ENCODE measurements at regions not wholly inside any gene's neighbourhood (a gene's known extent, or its start where the extent isn't known, plus 50 kb on each side); places are given as distances from the start of the nearest gene placed in this dataset.

DNA sequence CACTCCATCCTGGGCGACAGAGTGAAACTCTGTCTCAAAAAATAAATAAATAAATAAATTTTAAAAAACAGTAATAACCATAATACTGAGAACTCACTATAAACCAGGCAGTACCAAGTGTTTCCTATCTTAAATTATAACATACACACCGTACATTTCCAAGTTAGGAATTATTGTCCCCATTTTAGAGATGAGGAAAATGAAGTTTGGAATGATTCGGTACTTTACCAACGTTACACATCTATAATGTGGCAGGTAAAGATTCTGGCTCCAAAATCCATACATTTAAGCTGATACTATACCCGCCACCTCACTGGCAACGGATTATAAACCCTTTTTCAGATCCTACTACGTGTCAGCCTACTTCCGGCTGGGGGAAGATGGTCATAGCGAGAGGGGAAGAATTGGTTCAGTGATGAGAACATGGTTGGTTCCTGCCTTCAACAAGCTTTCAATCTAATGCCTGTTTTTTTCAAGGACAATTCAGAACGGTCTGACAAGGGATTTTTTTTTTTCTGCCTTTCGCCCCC, 105.9 kb upstream of the ATF7IP start:
- Mint-ChIP-seq H3K9me3 (peaks cover 58% of the 10 kb centered on the region), H3K4me3 (peak overlapping the region; percentile 31), H3K27me3 (ENCODE audit: insufficient read depth) (no peaks in the 10 kb centered on the region), H3K36me3 (ENCODE audit: low read depth) (peaks cover 19% of the 10 kb centered on the region), H3K27ac (peak overlapping the region; percentile 93), H3K4me1 (peaks cover 51% of the 10 kb centered on the region)
- H3K27me3 ChIP-seq (ENCODE audit: control insufficient read depth, insufficient read depth, low read length, poor library complexity, severe bottlenecking): no peaks in the 10 kb centered on the region
- peaks cover 45% of the 10 kb centered on the region for H3K9me3 ChIP-seq (ENCODE audit: control insufficient read depth, low read length)
- H3K4me3 ChIP-seq (ENCODE audit: low read length): peak overlapping the region; percentile 68
- 88 to 89% methylated on average over 8 to 10 of the region's 11 CpGs for WGBS, 2 experiments (ENCODE audit: insufficient coverage in 1 of 2, insufficient read length in 1 of 2)
- H3K27ac ChIP-seq (ENCODE audit: low read depth, low read length): peak overlapping the region; percentile 99
- DNase-seq: no peak
- H3K4me1 ChIP-seq (ENCODE audit: control insufficient read depth, insufficient read depth, low read length): peaks cover 11% of the 10 kb centered on the region
- H3K36me3 ChIP-seq (ENCODE audit: control insufficient read depth, insufficient read depth, low read length): no peaks in the 10 kb centered on the region
- H3K9ac ChIP-seq (ENCODE audit: extremely low read depth, low read length, poor library complexity, severe bottlenecking): peak overlapping the region; percentile 60
- TF ChIP-seq, protein P1, sequence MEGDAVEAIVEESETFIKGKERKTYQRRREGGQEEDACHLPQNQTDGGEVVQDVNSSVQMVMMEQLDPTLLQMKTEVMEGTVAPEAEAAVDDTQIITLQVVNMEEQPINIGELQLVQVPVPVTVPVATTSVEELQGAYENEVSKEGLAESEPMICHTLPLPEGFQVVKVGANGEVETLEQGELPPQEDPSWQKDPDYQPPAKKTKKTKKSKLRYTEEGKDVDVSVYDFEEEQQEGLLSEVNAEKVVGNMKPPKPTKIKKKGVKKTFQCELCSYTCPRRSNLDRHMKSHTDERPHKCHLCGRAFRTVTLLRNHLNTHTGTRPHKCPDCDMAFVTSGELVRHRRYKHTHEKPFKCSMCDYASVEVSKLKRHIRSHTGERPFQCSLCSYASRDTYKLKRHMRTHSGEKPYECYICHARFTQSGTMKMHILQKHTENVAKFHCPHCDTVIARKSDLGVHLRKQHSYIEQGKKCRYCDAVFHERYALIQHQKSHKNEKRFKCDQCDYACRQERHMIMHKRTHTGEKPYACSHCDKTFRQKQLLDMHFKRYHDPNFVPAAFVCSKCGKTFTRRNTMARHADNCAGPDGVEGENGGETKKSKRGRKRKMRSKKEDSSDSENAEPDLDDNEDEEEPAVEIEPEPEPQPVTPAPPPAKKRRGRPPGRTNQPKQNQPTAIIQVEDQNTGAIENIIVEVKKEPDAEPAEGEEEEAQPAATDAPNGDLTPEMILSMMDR (conservative IDR thresholded peaks at IDR 0.05): no peak

DNA sequence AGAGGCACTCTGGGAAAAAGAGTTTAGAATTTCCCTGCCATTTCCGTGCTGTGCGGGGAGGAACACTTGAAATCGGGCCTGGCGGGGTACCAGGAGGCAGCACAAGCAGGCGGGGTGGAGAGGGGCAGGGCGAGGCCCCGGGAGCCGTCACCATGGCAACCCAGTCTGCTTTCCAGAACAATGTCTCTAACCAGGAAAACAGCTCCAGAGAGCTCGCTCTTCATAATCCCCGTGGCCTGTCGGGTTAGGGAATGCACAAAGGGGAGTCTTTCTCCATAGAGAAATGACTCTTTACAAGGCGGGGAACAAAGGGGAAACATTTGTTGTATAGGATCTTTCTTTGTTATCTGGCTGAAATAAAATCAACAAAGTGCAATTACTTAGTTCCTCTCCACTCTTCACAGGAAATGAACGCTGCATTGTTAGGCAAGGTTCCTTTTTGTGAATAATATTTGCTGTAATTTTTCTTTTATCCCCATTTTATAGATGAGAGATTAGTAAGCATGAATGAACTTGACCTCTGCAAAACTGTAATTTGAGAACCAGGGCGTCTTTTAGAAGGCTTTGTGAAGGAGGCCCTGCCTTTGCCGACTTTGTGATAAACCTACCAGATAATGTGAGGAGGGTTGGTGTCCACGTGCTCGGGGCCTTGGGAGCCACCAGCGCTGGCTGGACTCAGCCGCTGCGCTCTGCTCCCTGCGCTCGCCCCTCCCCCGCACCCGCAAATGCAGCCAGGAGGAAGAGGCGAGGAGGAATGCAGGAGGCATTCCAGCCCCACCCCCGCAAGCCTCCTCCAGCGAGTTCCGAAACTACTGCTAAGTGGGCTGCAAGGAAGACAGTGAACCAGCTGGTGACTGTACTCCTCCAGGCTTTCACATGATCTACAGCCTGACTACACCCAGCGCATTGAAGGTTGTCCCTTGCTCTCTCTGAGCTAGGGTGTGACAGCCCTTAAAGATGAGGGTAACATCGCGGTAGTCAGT, 105.2 kb upstream of the ATF7IP start:
- Histone ChIP-seq H3K27ac (ENCODE audit: low read depth, low read length) (peak overlapping the region; percentile 99), H3K4me3 (ENCODE audit: low read length) (peak overlapping the region; percentile 68), H3K9me3 (ENCODE audit: control insufficient read depth, low read length) (peaks cover 51% of the 10 kb centered on the region), H3K9ac (ENCODE audit: extremely low read depth, low read length, poor library complexity, severe bottlenecking) (peak overlapping the region; percentile 60), H3K27me3 (ENCODE audit: control insufficient read depth, insufficient read depth, low read length, poor library complexity, severe bottlenecking) (no peaks in the 10 kb centered on the region), H3K36me3 (ENCODE audit: control insufficient read depth, insufficient read depth, low read length) (no peaks in the 10 kb centered on the region), H3K4me1 (ENCODE audit: control insufficient read depth, insufficient read depth, low read length) (peaks cover 11% of the 10 kb centered on the region)
- WGBS, 2 experiments (ENCODE audit: insufficient coverage in 1 of 2, insufficient read length in 1 of 2): 21% methylated on average over 11 to 30 of the region's 31 CpGs
- Mint-ChIP-seq H3K9me3 (peaks cover 63% of the 10 kb centered on the region), H3K27me3 (ENCODE audit: insufficient read depth) (no peaks in the 10 kb centered on the region), H3K4me1 (peaks cover 51% of the 10 kb centered on the region), H3K4me3 (peak overlapping the region; percentile 31), H3K36me3 (ENCODE audit: low read depth) (peaks cover 23% of the 10 kb centered on the region), H3K27ac (peak overlapping the region; percentile 93)
- TF ChIP-seq, protein P1 (conservative IDR thresholded peaks at IDR 0.05): no peak
- peak; percentile 98 for DNase-seq

DNA sequence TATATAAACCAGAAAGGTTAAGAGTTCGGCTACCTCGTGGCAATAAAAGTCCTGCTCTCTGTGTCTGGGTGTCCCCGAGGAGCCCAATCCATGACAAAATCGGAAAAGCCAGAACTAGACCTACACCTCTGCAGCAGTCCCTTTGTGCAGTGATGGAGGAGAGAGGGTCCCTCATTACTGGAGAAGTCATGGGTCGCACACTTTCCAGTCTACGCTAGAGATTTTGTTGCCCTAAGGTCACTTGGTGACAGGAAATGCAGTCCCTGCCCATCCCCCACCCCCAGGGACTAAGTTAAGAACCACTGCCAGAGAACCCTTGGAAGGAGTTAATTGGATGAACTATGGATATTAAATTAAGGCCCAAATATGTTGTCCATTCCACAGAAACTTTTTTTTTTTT, 104.4 kb upstream of the ATF7IP start:
- peak overlapping the region; percentile 9 for H3K4me3 ChIP-seq (ENCODE audit: low read length)
- WGBS, 2 experiments (ENCODE audit: insufficient coverage in 1 of 2, insufficient read length in 1 of 2): 67 to 95% methylated on average over 1 to 6 of the region's 6 CpGs
- Mint-ChIP-seq H3K27me3 (ENCODE audit: insufficient read depth) (no peaks in the 10 kb centered on the region), H3K36me3 (ENCODE audit: low read depth) (peaks cover 23% of the 10 kb centered on the region), H3K9me3 (peaks cover 66% of the 10 kb centered on the region), H3K27ac (peak overlapping the region; percentile 93), H3K4me1 (peaks cover 47% of the 10 kb centered on the region), H3K4me3 (peak overlapping the region; percentile 31)
- DNase-seq: peak; percentile 64
- peaks cover 11% of the 10 kb centered on the region for H3K4me1 ChIP-seq (ENCODE audit: control insufficient read depth, insufficient read depth, low read length)
- H3K27me3 ChIP-seq (ENCODE audit: control insufficient read depth, insufficient read depth, low read length, poor library complexity, severe bottlenecking): no peaks in the 10 kb centered on the region
- no peak overlapping the region for H3K9ac ChIP-seq (ENCODE audit: extremely low read depth, low read length, poor library complexity, severe bottlenecking)
- peak overlapping the region; percentile 99 for H3K27ac ChIP-seq (ENCODE audit: low read depth, low read length)
- TF ChIP-seq, protein P1 (conservative IDR thresholded peaks at IDR 0.05): no peak
- H3K9me3 ChIP-seq (ENCODE audit: control insufficient read depth, low read length): peaks cover 52% of the 10 kb centered on the region
- H3K36me3 ChIP-seq (ENCODE audit: control insufficient read depth, insufficient read depth, low read length): no peaks in the 10 kb centered on the region
